HEK293 (cell line): ENCODE measurements at regions not wholly inside any gene's neighbourhood (a gene's known extent, or its start where the extent isn't known, plus 50 kb on each side); places are given as distances from the start of the nearest gene placed in this dataset.

Experiments used
- CTCF ChIA-PET: fragments of 350-600 bp; formaldehyde crosslinking; extraction: SDS; loops from one replicate; lab custom pipeline; 2021; ENCODE audit warnings: antibody characterized with exemption; lab: Yijun Ruan, JAX
- POLR2A ChIA-PET: fragments of 300-600 bp; formaldehyde crosslinking; extraction: SDS; loops from one replicate; lab custom pipeline; 2020; ENCODE audit warnings: antibody characterized with exemption, inconsistent platforms; lab: Yijun Ruan, JAX
- H3K27ac ChIP-seq: fragments of 200-500 bp; sonication (Bioruptor generic); 2 replicates; pipeline ENCODE4 v1.5.1; 2014; ENCODE audit warnings: low read depth, low read length, control low read depth, inconsistent platforms; ENCODE audit errors: extremely low read depth
- H3K36me3 ChIP-seq, 2 experiments: fragments of 200-500 bp in 1 of 2; sonication (Bioruptor generic) in 1 of 2; 1 replicate in 1 of 2; 2 replicates in 1 of 2; pipeline ENCODE4 v1.5.1; 2014 to 2017; ENCODE audit warnings: inconsistent platforms in 2 of 2, low read length in 2 of 2; ENCODE audit not compliant: control insufficient read depth in 2 of 2, insufficient read depth in 1 of 2
- H3K4me1 ChIP-seq: fragments of 200-500 bp; sonication (Bioruptor generic); 2 replicates; pipeline ENCODE4 v1.5.1; 2014; ENCODE audit warnings: mild to moderate bottlenecking, low read length, inconsistent platforms; ENCODE audit not compliant: control insufficient read depth, insufficient read depth
- H3K4me3 ChIP-seq: 2 replicates; pipeline ENCODE4 v1.5.1; 2011; ENCODE audit warnings: low read depth, mild to moderate bottlenecking, control low read depth, low read length, moderate library complexity
- H3K9me3 ChIP-seq: fragments of 200-500 bp; sonication (Bioruptor generic); 2 replicates; pipeline ENCODE4 v1.5.1; 2014; ENCODE audit warnings: low read depth, low read length, inconsistent platforms; ENCODE audit not compliant: control insufficient read depth, insufficient read depth
- INSM2 ChIP-seq: fragments of 450-650 bp; formaldehyde crosslinking; IDR thresholded peaks from 2 replicates; pipeline ENCODE4 v1.5.1; 2016; ENCODE audit warnings: missing biosample characterization, missing genetic modification characterization
- KLF9 ChIP-seq: fragments of 450-650 bp; formaldehyde crosslinking; IDR thresholded peaks from 2 replicates; pipeline ENCODE4 v1.5.1; 2016; ENCODE audit warnings: missing biosample characterization, missing genetic modification characterization, low read depth
- MZF1 ChIP-seq: fragments of 450-650 bp; formaldehyde crosslinking; IDR thresholded peaks from 2 replicates; pipeline ENCODE4 v1.5.1; 2017; ENCODE audit warnings: missing biosample characterization, missing genetic modification characterization, borderline replicate concordance
- OSR2 ChIP-seq: fragments of 450-650 bp; formaldehyde crosslinking; IDR thresholded peaks from 2 replicates; pipeline ENCODE4 v1.5.1; 2016; ENCODE audit warnings: missing biosample characterization, missing genetic modification characterization
- PRDM1 ChIP-seq: fragments of 450-650 bp; formaldehyde crosslinking; IDR thresholded peaks from 2 replicates; pipeline ENCODE4; 2016; ENCODE audit warnings: missing biosample characterization, missing genetic modification characterization
- SETDB1 ChIP-seq: IDR thresholded peaks from one replicate; pipeline ENCODE4 v1.6.1; 2017; ENCODE audit warnings: mild to moderate bottlenecking, low read length, moderate library complexity, mixed read lengths; ENCODE audit not compliant: insufficient read length
- TCF7L2 ChIP-seq: IDR thresholded peaks from 2 replicates; pipeline ENCODE4 v1.6.1; 2011; ENCODE audit warnings: low read depth, mild to moderate bottlenecking, inconsistent platforms, low read length, moderate library complexity, borderline replicate concordance
- ZBTB10 ChIP-seq: fragments of 450-650 bp; formaldehyde crosslinking; IDR thresholded peaks from 2 replicates; pipeline ENCODE4 v1.5.1; 2016; ENCODE audit warnings: missing biosample characterization, missing genetic modification characterization
- ZNF146 ChIP-seq: fragments of 450-650 bp; formaldehyde crosslinking; IDR thresholded peaks from 2 replicates; pipeline ENCODE4 v1.5.1; 2016; ENCODE audit warnings: missing biosample characterization, missing genetic modification characterization
- ZNF157 ChIP-seq: fragments of 450-650 bp; formaldehyde crosslinking; IDR thresholded peaks from 2 replicates; pipeline ENCODE4 v1.5.1; 2016; ENCODE audit warnings: missing biosample characterization, missing genetic modification characterization
- ZNF221 ChIP-seq: fragments of 450-650 bp; formaldehyde crosslinking; IDR thresholded peaks from 2 replicates; pipeline ENCODE4 v1.5.1; 2017; ENCODE audit warnings: missing biosample characterization, missing genetic modification characterization, borderline replicate concordance
- ZNF366 ChIP-seq: fragments of 450-650 bp; formaldehyde crosslinking; conservative IDR thresholded peaks from 2 replicates; pipeline ENCODE4 v1.5.1; 2016; ENCODE audit warnings: missing biosample characterization, missing genetic modification characterization
- ZNF37A ChIP-seq: fragments of 450-650 bp; IDR thresholded peaks from 2 replicates; pipeline ENCODE4 v1.5.1; 2018; ENCODE audit warnings: missing biosample characterization, missing genetic modification characterization
- ZNF433 ChIP-seq: fragments of 450-650 bp; formaldehyde crosslinking; IDR thresholded peaks from 2 replicates; pipeline ENCODE4 v1.5.1; 2016; ENCODE audit warnings: missing biosample characterization, missing genetic modification characterization, low read depth
- ZNF530 ChIP-seq: fragments of 450-650 bp; formaldehyde crosslinking; IDR thresholded peaks from 2 replicates; pipeline ENCODE4 v1.5.1; 2016; ENCODE audit warnings: low read depth, missing biosample characterization, missing genetic modification characterization
- ZNF585B ChIP-seq: fragments of 450-650 bp; formaldehyde crosslinking; IDR thresholded peaks from 2 replicates; pipeline ENCODE4 v1.5.1; 2016; ENCODE audit warnings: missing biosample characterization, missing genetic modification characterization
- ZNF600 ChIP-seq: fragments of 450-650 bp; formaldehyde crosslinking; IDR thresholded peaks from 2 replicates; pipeline ENCODE4 v1.5.1; 2016; ENCODE audit warnings: missing biosample characterization, missing genetic modification characterization
- ZNF626 ChIP-seq: fragments of 450-650 bp; sonication (Bioruptor Pico); formaldehyde crosslinking; IDR thresholded peaks from 2 replicates; pipeline ENCODE4 v1.5.1; 2018; ENCODE audit warnings: missing biosample characterization, missing genetic modification characterization, inconsistent platforms
- TF ChIP-seq, protein P1 (sequence below): fragments of 450-650 bp; IDR thresholded peaks from 2 replicates; pipeline ENCODE4 v1.5.1; 2018; ENCODE audit warnings: missing biosample characterization, mild to moderate bottlenecking, missing genetic modification characterization
- TF ChIP-seq, protein P2 (sequence below): fragments of 450-650 bp; formaldehyde crosslinking; IDR thresholded peaks from 2 replicates; pipeline ENCODE4 v1.5.1; 2016; ENCODE audit warnings: missing biosample characterization, missing genetic modification characterization

GRCh38 chr12:58105225-58106119 lies 164.1 kb downstream of the ATP23 start:
- Histone ChIP-seq H3K4me1 (no peaks in the 10 kb centered on the region), H3K27ac (no peak overlapping the region), H3K9me3 (no peaks in the 10 kb centered on the region), H3K4me3 (no peak overlapping the region), H3K36me3 (no peaks in the 10 kb centered on the region)
- ChIA-PET CTCF (interaction anchor here (0.6 to 1.0 kb wide), 4 partner anchors 16 to 302 kb away, joined by 3 read pairs; no protein-coding TSS in a partner anchor), POLR2A (no interaction called here)
- no peak for TF ChIP-seq INSM2 (tag by site-specific recombination)
- TF ChIP-seq ZNF157 (tag by site-specific recombination), result no peak

DNA sequence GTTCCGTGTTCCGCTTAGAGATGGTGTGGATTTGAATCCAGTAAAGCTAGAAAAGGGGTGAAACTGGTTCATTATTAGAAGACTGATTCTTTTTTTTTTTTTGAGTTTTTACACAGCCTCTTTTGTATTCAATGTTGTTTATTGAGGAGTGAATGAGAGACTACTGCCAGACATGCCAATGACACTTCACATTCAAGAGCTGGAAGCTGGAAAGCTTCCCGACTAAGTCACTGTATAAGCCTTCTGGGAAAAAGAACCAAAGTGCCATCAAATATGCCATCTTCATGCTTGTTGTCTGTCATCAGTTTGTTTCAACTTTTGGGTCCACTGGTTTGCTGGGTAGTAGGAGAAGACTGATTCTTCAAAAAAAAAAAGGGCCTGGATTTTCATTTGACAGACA lies 164.8 kb downstream of the ATP23 start:
- no peak overlapping the region for H3K27ac ChIP-seq
- no peak overlapping the region for H3K4me3 ChIP-seq
- CTCF ChIA-PET, result interaction anchor here (0.6 to 0.7 kb wide), 2 partner anchors 69 to 95 kb away, joined by 3 read pairs; no protein-coding TSS in a partner anchor
- H3K9me3 ChIP-seq, result no peaks in the 10 kb centered on the region
- H3K4me1 ChIP-seq, result no peaks in the 10 kb centered on the region
- H3K36me3 ChIP-seq, result no peaks in the 10 kb centered on the region
- TF ChIP-seq ZNF37A (tag by site-specific recombination), result no peak
- no peak for TF ChIP-seq MZF1 (tag by site-specific recombination)
- TF ChIP-seq, all 188 proteins: peak for 0
- POLR2A ChIA-PET, result no interaction called here

GRCh38 chr12:58117201-58117600 lies 175.8 kb downstream of the ATP23 start:
- TF ChIP-seq, protein P1, sequence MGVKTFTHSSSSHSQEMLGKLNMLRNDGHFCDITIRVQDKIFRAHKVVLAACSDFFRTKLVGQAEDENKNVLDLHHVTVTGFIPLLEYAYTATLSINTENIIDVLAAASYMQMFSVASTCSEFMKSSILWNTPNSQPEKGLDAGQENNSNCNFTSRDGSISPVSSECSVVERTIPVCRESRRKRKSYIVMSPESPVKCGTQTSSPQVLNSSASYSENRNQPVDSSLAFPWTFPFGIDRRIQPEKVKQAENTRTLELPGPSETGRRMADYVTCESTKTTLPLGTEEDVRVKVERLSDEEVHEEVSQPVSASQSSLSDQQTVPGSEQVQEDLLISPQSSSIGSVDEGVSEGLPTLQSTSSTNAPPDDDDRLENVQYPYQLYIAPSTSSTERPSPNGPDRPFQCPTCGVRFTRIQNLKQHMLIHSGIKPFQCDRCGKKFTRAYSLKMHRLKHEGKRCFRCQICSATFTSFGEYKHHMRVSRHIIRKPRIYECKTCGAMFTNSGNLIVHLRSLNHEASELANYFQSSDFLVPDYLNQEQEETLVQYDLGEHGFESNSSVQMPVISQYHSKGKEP (tag by site-specific recombination), result no peak
- no peak for TF ChIP-seq ZNF530
- no peak for TF ChIP-seq ZBTB10 (tag by site-specific recombination)
- no peak for TF ChIP-seq ZNF433 (tag by site-specific recombination)
- TF ChIP-seq, all 188 proteins: peak for 0
- no peak overlapping the region for H3K4me3 ChIP-seq
- H3K4me1 ChIP-seq, result no peaks in the 10 kb centered on the region
- H3K36me3 ChIP-seq, result no peaks in the 10 kb centered on the region
- H3K27ac ChIP-seq, result no peak overlapping the region
- ChIA-PET POLR2A (no interaction called here), CTCF (no interaction called here)
- H3K9me3 ChIP-seq, result no peaks in the 10 kb centered on the region

DNA sequence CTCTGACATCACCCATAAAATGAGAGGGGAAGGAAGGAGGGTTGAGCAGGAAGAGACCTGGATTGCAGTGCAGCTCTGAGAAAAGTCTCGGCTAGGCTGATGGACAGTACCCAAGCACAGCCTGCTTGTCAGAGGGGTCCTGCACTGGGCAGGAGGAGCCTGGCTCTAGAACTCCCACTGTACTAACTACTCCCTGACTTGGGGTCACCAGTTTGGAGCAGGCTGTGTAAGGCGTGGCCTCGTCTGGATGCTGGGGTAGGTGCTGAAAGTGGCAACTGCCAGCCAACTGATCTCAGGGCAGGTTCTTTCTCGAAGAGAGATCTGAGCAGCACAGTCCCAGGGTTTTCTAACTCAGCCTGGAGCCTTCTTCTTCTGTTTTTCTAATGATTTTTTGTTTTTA lies 176.3 kb downstream of the ATP23 start:
- H3K4me3 ChIP-seq, result no peak overlapping the region
- ChIA-PET POLR2A (no interaction called here), CTCF (no interaction called here)
- no peak overlapping the region for H3K27ac ChIP-seq
- H3K9me3 ChIP-seq, result no peaks in the 10 kb centered on the region
- H3K4me1 ChIP-seq, result no peaks in the 10 kb centered on the region
- no peaks in the 10 kb centered on the region for H3K36me3 ChIP-seq
- TF ChIP-seq KLF9 (tag by site-specific recombination) (no peak), ZNF221 (no peak), ZNF146 (tag by site-specific recombination) (no peak), OSR2 (tag by site-specific recombination) (no peak), SETDB1 (no peak), ZNF626 (tag by site-specific recombination) (no peak), ZNF585B (tag by site-specific recombination) (no peak), TCF7L2 (no peak), ZNF600 (no peak), PRDM1 (tag by site-specific recombination) (no peak), ZNF366 (tag by site-specific recombination) (no peak)
- TF ChIP-seq, protein P2, sequence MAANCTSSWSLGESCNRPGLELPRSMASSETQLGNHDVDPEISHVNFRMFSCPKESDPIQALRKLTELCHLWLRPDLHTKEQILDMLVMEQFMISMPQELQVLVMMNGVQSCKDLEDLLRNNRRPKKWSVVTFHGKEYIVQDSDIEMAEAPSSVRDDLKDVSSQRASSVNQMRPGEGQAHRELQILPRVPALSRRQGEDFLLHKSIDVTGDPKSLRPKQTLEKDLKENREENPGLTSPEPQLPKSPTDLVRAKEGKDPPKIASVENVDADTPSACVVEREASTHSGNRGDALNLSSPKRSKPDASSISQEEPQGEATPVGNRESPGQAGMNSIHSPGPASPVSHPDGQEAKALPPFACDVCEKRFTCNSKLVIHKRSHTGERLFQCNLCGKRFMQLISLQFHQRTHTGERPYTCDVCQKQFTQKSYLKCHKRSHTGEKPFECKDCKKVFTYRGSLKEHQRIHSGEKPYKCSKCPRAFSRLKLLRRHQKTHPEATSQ (tag by site-specific recombination), result no peak
